HEK293T (cell line): ENCODE measurements at regions not wholly inside any gene's neighbourhood (a gene's known extent, or its start where the extent isn't known, plus 50 kb on each side); places are given as distances from the start of the nearest gene placed in this dataset.

Source experiments
- CTCF ChIA-PET: fragments of 350-600 bp; formaldehyde crosslinking; extraction: SDS; loops from one replicate; lab custom pipeline; 2021; ENCODE audit warnings: antibody characterized with exemption, inconsistent platforms; lab: Yijun Ruan, JAX
- POLR2A ChIA-PET: fragments of 350-600 bp; formaldehyde crosslinking; extraction: SDS; loops from one replicate; lab custom pipeline; 2020; ENCODE audit warnings: antibody characterized with exemption, inconsistent platforms; lab: Yijun Ruan, JAX
- DNase-seq: peaks from one replicate; pipeline ENCODE4 v3.0.0; 2012; ENCODE audit warnings: mixed read lengths; ENCODE audit errors: extremely low spot score
- ARNT ChIP-seq: fragments of 450-650 bp; IDR thresholded peaks from 2 replicates; pipeline ENCODE4 v1.6.1; 2017; ENCODE audit warnings: mild to moderate bottlenecking
- BHLHE40 ChIP-seq: fragments of 450-650 bp; IDR thresholded peaks from 2 replicates; pipeline ENCODE4 v1.6.1; 2016; ENCODE audit warnings: mild to moderate bottlenecking, moderate library complexity, borderline replicate concordance
- CTBP1 ChIP-seq: fragments of 450-650 bp; IDR thresholded peaks from 2 replicates; pipeline ENCODE4 v1.6.1; 2016; ENCODE audit warnings: borderline replicate concordance
- ELF4 ChIP-seq: fragments of 450-650 bp; IDR thresholded peaks from 2 replicates; pipeline ENCODE4 v1.6.1; 2017; ENCODE audit warnings: antibody characterized with exemption
- FOXA1 ChIP-seq: fragments of 450-650 bp; IDR thresholded peaks from 2 replicates; pipeline ENCODE4 v1.6.1; 2016; ENCODE audit warnings: mild to moderate bottlenecking
- FOXK2 ChIP-seq: fragments of 450-650 bp; IDR thresholded peaks from 2 replicates; pipeline ENCODE4 v1.6.1; 2016; ENCODE audit warnings: mild to moderate bottlenecking
- FOXM1 ChIP-seq: fragments of 450-650 bp; IDR thresholded peaks from 2 replicates; pipeline ENCODE4 v1.6.1; 2017; ENCODE audit warnings: mild to moderate bottlenecking, borderline replicate concordance
- HDGF ChIP-seq: fragments of 450-650 bp; IDR thresholded peaks from 2 replicates; pipeline ENCODE4 v1.6.1; 2017; ENCODE audit warnings: antibody characterized with exemption, borderline replicate concordance
- L3MBTL2 ChIP-seq: fragments of 450-650 bp; conservative IDR thresholded peaks from 2 replicates; pipeline ENCODE4 v1.6.1; 2016; ENCODE audit warnings: mild to moderate bottlenecking
- LEF1 ChIP-seq: fragments of 450-650 bp; IDR thresholded peaks from 2 replicates; pipeline ENCODE4 v1.6.1; 2017; ENCODE audit warnings: mild to moderate bottlenecking, borderline replicate concordance
- NFRKB ChIP-seq: fragments of 450-650 bp; IDR thresholded peaks from 2 replicates; pipeline ENCODE4 v1.6.1; 2016; ENCODE audit warnings: mild to moderate bottlenecking, moderate library complexity
- PKNOX1 ChIP-seq: fragments of 450-650 bp; IDR thresholded peaks from 2 replicates; pipeline ENCODE4 v1.6.1; 2016
- SP1 ChIP-seq: fragments of 450-650 bp; IDR thresholded peaks from 2 replicates; pipeline ENCODE4 v1.6.1; 2017
- SUZ12 ChIP-seq: fragments of 450-650 bp; IDR thresholded peaks from 2 replicates; pipeline ENCODE4 v1.6.1; 2016; ENCODE audit warnings: mild to moderate bottlenecking
- TARDBP ChIP-seq: fragments of 450-650 bp; IDR thresholded peaks from 2 replicates; pipeline ENCODE4 v1.6.1; 2016
- ZNF384 ChIP-seq: fragments of 450-650 bp; IDR thresholded peaks from 2 replicates; pipeline ENCODE4 v1.6.1; 2016

GRCh38 chr9:108650826-108651225 lies 205.0 kb downstream of the ACTL7B start:
- ChIA-PET CTCF (no interaction called here), POLR2A (no interaction called here)
- TF ChIP-seq FOXM1 (no peak), PKNOX1 (no peak), ARNT (no peak), CTBP1 (no peak), L3MBTL2 (no peak), SUZ12 (no peak)
- no peak for DNase-seq

- no peak for TF ChIP-seq FOXK2
- no peak for TF ChIP-seq TARDBP
- TF ChIP-seq NFRKB, result no peak
- no peak for TF ChIP-seq FOXM1
- no peak for TF ChIP-seq HDGF
- TF ChIP-seq CTBP1, result no peak
- no peak for TF ChIP-seq PKNOX1
- TF ChIP-seq BHLHE40, result no peak
- no peak for TF ChIP-seq ZNF384
- no peak for TF ChIP-seq ELF4
- no peak for TF ChIP-seq ARNT
- CTCF ChIA-PET, result no interaction called here
- DNase-seq, result no peak
- POLR2A ChIA-PET, result no interaction called here
These were observed 210.3 kb downstream of the ACTL7B start for GRCh38 chr9:108645520-108645919.

- CTCF ChIA-PET, result no interaction called here
- POLR2A ChIA-PET, result no interaction called here
- TF ChIP-seq FOXA1 (no peak), FOXK2 (no peak), NFRKB (no peak), ELF4 (no peak), PKNOX1 (no peak), TARDBP (no peak), HDGF (no peak), BHLHE40 (no peak), CTBP1 (no peak), ARNT (no peak), L3MBTL2 (no peak), LEF1 (no peak), ZNF384 (no peak), FOXM1 (no peak), SP1 (no peak)
- no peak for DNase-seq
These were observed 211.9 kb downstream of the ACTL7B start for GRCh38 chr9:108643731-108644510.

- ChIA-PET CTCF (no interaction called here), POLR2A (no interaction called here)
- no peak for DNase-seq
- TF ChIP-seq PKNOX1, result no peak
- no peak for TF ChIP-seq BHLHE40
- no peak for TF ChIP-seq L3MBTL2
- no peak for TF ChIP-seq FOXA1
- no peak for TF ChIP-seq FOXK2
- TF ChIP-seq NFRKB, result no peak
- TF ChIP-seq ELF4, result no peak
- no peak for TF ChIP-seq SUZ12
- no peak for TF ChIP-seq SP1
- TF ChIP-seq ARNT, result no peak
- TF ChIP-seq LEF1, result no peak
- TF ChIP-seq CTBP1, result no peak
- no peak for TF ChIP-seq TARDBP
- no peak for TF ChIP-seq ZNF384
- no peak for TF ChIP-seq HDGF
These were observed 212.9 kb downstream of the ACTL7B start for GRCh38 chr9:108642871-108643270.

- ChIA-PET CTCF (interaction anchor here (1.0 kb wide), 1 partner anchor 75 kb away, joined by 3 read pairs; no protein-coding TSS in a partner anchor), POLR2A (no interaction called here)
- TF ChIP-seq NFRKB, result no peak
- TF ChIP-seq PKNOX1, result no peak
- no peak for TF ChIP-seq ZNF384
- TF ChIP-seq BHLHE40, result no peak
- no peak for TF ChIP-seq FOXA1
- TF ChIP-seq SUZ12, result no peak
- TF ChIP-seq ELF4, result no peak
- no peak for TF ChIP-seq LEF1
- no peak for TF ChIP-seq SP1
- no peak for TF ChIP-seq FOXM1
- TF ChIP-seq HDGF, result no peak
- TF ChIP-seq FOXK2, result no peak
- no peak for TF ChIP-seq CTBP1
- no peak for TF ChIP-seq L3MBTL2
- no peak for DNase-seq
These were observed 215.6 kb downstream of the ACTL7B start for GRCh38 chr9:108640230-108640629.
